HepG2 (cell line): ENCODE measurements at regions not wholly inside any gene's neighbourhood (a gene's known extent, or its start where the extent isn't known, plus 50 kb on each side); places are given as distances from the start of the nearest gene placed in this dataset.
"Not testable (repeated sequence)": the region's sequence is repeated elsewhere in the genome, so short reads cannot be mapped to it uniquely, and the experiment has no call there.

Source experiments
- ATAC-seq: fragments of 200-7000 bp; cut with Tn5 transposase; 3 replicates; pipeline ENCODE4 v1.9.1; 2020; ENCODE audit warnings: mild to moderate bottlenecking, moderate library complexity
- BruUV-seq: library from RNA; stranded (reverse); fragments of 400-500 nt; replicated peaks from 2 replicates; lab custom pipeline; 2021; lab: Mats Ljungman, UMichigan
- CTCF ChIA-PET: fragments of 300-600 bp; formaldehyde crosslinking; extraction: SDS; loops from one replicate; lab custom pipeline; 2021; ENCODE audit warnings: low total read pairs, inconsistent platforms, low intra/inter-chr PET ratio; lab: Yijun Ruan, JAX
- POLR2A ChIA-PET: fragments of 350-600 bp; sonication (Branson Sonifier 250); formaldehyde crosslinking; loops from one replicate; lab custom pipeline; 2020; ENCODE audit warnings: antibody characterized with exemption, inconsistent platforms; lab: Yijun Ruan, JAX
- DNase-seq: peaks from one replicate; pipeline ENCODE4 v3.0.0-alpha.2; 2015; ENCODE audit warnings: low spot score
- FAIRE-seq: peaks from 3 replicates; lab custom pipeline; 2011; peaks lifted over from hg19 to GRCh38; lab: Jason Lieb, UNC
- H2AFZ ChIP-seq: one replicate; pipeline ENCODE4 v1.6.1; 2011; ENCODE audit warnings: low read length, inconsistent platforms
- H3K27ac ChIP-seq: fragments of 300-600 bp; 3 replicates; pipeline ENCODE4 v1.8.0; 2011; ENCODE audit warnings: mixed run types, mild to moderate bottlenecking, mixed read lengths, low read length, inconsistent platforms; ENCODE audit not compliant: insufficient read depth; ENCODE audit errors: extremely low read length
- H3K27me3 ChIP-seq, 2 experiments: fragments of 200-600 bp in 1 of 2; 2 replicates in 1 of 2; 3 replicates in 1 of 2; pipeline versions ENCODE4 v1.6.0 to v1.8.0; 2011; ENCODE audit warnings: low read length in 2 of 2, mild to moderate bottlenecking in 2 of 2, moderate library complexity in 2 of 2, inconsistent platforms in 1 of 2; ENCODE audit not compliant: insufficient read depth in 2 of 2, control insufficient read depth in 1 of 2
- H3K36me3 ChIP-seq, 2 experiments: fragments of 200-600 bp in 1 of 2; replicated peaks in 1 of 2; 2 replicates in 1 of 2; 3 replicates in 1 of 2; pipeline versions ENCODE4 v1.5.1 to v1.8.0; 2011; ENCODE audit warnings: low read length in 2 of 2, inconsistent platforms in 1 of 2; ENCODE audit not compliant: insufficient read depth in 2 of 2, control insufficient read depth in 1 of 2
- H3K4me1 ChIP-seq: 2 replicates; pipeline ENCODE4 v1.5.1; 2012; ENCODE audit warnings: low read length, inconsistent platforms; ENCODE audit not compliant: insufficient read depth
- H3K4me2 ChIP-seq: 2 replicates; pipeline ENCODE4 v1.6.0; 2011; ENCODE audit warnings: low read depth, low read length, inconsistent platforms
- H3K4me3 ChIP-seq, 3 experiments: fragments of 200-600 bp in 1 of 3; sonication (generic), shearing (Covaris generic) in 1 of 3; replicated peaks in 1 of 3; 2 replicates each; pipeline ENCODE4 v1.5.1; 2011 to 2016; ENCODE audit warnings: low read length in 3 of 3, inconsistent platforms in 2 of 3, low read depth in 2 of 3, mild to moderate bottlenecking in 2 of 3, control low read depth in 1 of 3, mixed read lengths in 1 of 3; ENCODE audit not compliant: insufficient read depth in 1 of 3
- H3K79me2 ChIP-seq: one replicate; pipeline ENCODE4 v1.6.1; 2011; ENCODE audit warnings: low read length, inconsistent platforms; ENCODE audit not compliant: insufficient read depth
- H3K9ac ChIP-seq: 2 replicates; pipeline ENCODE4 v1.6.0; 2011; ENCODE audit warnings: mild to moderate bottlenecking, low read depth, low read length, inconsistent platforms; ENCODE audit not compliant: insufficient read depth
- H3K9me3 ChIP-seq: 2 replicates; pipeline ENCODE4 v1.5.1; 2012; ENCODE audit warnings: mild to moderate bottlenecking, low read length
- H4K20me1 ChIP-seq: 2 replicates; pipeline ENCODE4 v1.6.0; 2011; ENCODE audit warnings: inconsistent platforms, mild to moderate bottlenecking, low read length, moderate library complexity; ENCODE audit not compliant: insufficient read depth
- KDM6A ChIP-seq: IDR thresholded peaks from 2 replicates; pipeline ENCODE4 v1.6.1; 2016; ENCODE audit warnings: low read depth
- MLLT10 ChIP-seq: sonication (generic); formaldehyde crosslinking; IDR thresholded peaks from 2 replicates; pipeline ENCODE4 v1.4.0; 2020; ENCODE audit warnings: missing genetic modification reagents
- NFKB2 ChIP-seq: sonication (generic); formaldehyde crosslinking; IDR thresholded peaks from 2 replicates; pipeline ENCODE4 v1.4.0; 2020; ENCODE audit warnings: missing genetic modification reagents, borderline replicate concordance
- NONO ChIP-seq, 2 experiments: fragments of 450-650 bp in 1 of 2; sonication (generic) in 1 of 2; formaldehyde crosslinking in 1 of 2; IDR thresholded peaks in 1 of 2; conservative IDR thresholded peaks in 1 of 2; 2 replicates each; pipeline versions ENCODE4 v1.6.1 to v1.8.0; 2017 to 2022; ENCODE audit warnings: mild to moderate bottlenecking in 1 of 2, missing genetic modification reagents in 1 of 2, moderate library complexity in 1 of 2
- RFX5 ChIP-seq: IDR thresholded peaks from 2 replicates; pipeline ENCODE4 v1.6.1; 2011; ENCODE audit warnings: low read depth, low read length, improper control_type of control experiment
- SPEN ChIP-seq: sonication (generic); formaldehyde crosslinking; IDR thresholded peaks from 2 replicates; pipeline ENCODE4 v1.5.1; 2020; ENCODE audit warnings: low read depth, mild to moderate bottlenecking, missing genetic modification reagents
- SYNCRIP ChIP-seq: fragments of 200-400 bp; formaldehyde crosslinking; IDR thresholded peaks from 2 replicates; pipeline ENCODE4 v1.6.1; 2018; ENCODE audit warnings: mild to moderate bottlenecking, low read depth, low read length; ENCODE audit not compliant: insufficient read depth
- TCF7 ChIP-seq: sonication (generic); IDR thresholded peaks from 2 replicates; pipeline ENCODE4 v1.6.1; 2016; ENCODE audit warnings: antibody characterized with exemption, low read depth
- ZBTB14 ChIP-seq: sonication (generic); formaldehyde crosslinking; IDR thresholded peaks from 2 replicates; pipeline ENCODE4 v1.4.0; 2020; ENCODE audit warnings: missing genetic modification reagents
- ZNF260 ChIP-seq: sonication (generic); formaldehyde crosslinking; IDR thresholded peaks from 2 replicates; pipeline ENCODE4 v1.4.0; 2020; ENCODE audit warnings: missing genetic modification reagents, low read depth, mild to moderate bottlenecking, borderline replicate concordance
- ZNF430 ChIP-seq: sonication (generic); formaldehyde crosslinking; IDR thresholded peaks from 2 replicates; pipeline ENCODE4 v1.9.0; 2021; ENCODE audit warnings: mild to moderate bottlenecking, missing genetic modification reagents
- WGBS: methylation state at CpG from one replicate; pipeline ENCODE4 v1.1.6; 2017; ENCODE audit warnings: low lambda C conversion rate; 5-methylcytosine and 5-hydroxymethylcytosine counted together
- in situ Hi-C: cut with HindIII; loops from 2 replicates; pipeline ENCODE4 v1.10.0; 2017; ENCODE audit warnings: low pct_unique_long_range_greater_than_20kb; ENCODE audit not compliant: extremely low pct_ligation_motif_present
- intact Hi-C: fragments of 100-400 bp; cut with micrococcal nuclease; formaldehyde crosslinking; loops from one replicate; pipeline ENCODE4 v1.10.0; 2022; ENCODE audit not compliant: unreplicated experiment

- intact Hi-C loops, H4K20me1 ChIP-seq, H3K36me3 ChIP-seq, H3K4me3 ChIP-seq, BruUV-seq, H3K9me3 ChIP-seq, ATAC-seq, in situ Hi-C loops, H3K27me3 ChIP-seq, POLR2A ChIA-PET, DNase-seq, CTCF ChIA-PET, H3K4me1 ChIP-seq, H2AFZ ChIP-seq, H3K27ac ChIP-seq, H3K79me2 ChIP-seq, FAIRE-seq, H3K4me2 ChIP-seq, H3K9ac ChIP-seq: not testable (repeated sequence)
- WGBS: 44% methylated on average over 7 of the region's 7 CpGs
Measured at GRCh38 chr2:118369521-118369920, 281.2 kb downstream of the INSIG2 start.

- Histone ChIP-seq H3K4me2 (no peak overlapping the region), H3K27me3 (no peaks in the 10 kb centered on the region; a peak in 1 of 5 replicates), H3K79me2 (no peaks in the 10 kb centered on the region), H3K4me3 (no peak overlapping the region), H4K20me1 (no peaks in the 10 kb centered on the region), H3K9ac (no peak overlapping the region), H2AFZ (no peak overlapping the region), H3K36me3 (no peaks in the 10 kb centered on the region), H3K27ac (no peak overlapping the region)
- BruUV-seq: no TSS peak
- intact Hi-C loops (no loop called here), in situ Hi-C loops (no loop called here)
- 0% methylated on average over 2 of the region's 2 CpGs for WGBS
- FAIRE-seq: no peak
- ATAC-seq: no peak
- no peak for DNase-seq
- CTCF ChIA-PET: no interaction called here
- TF ChIP-seq SYNCRIP: no peak
- no peak for TF ChIP-seq RFX5
- no peak for TF ChIP-seq ZNF430
- TF ChIP-seq ZNF260 (CRISPR knock-in tag): no peak
- no peak for TF ChIP-seq NONO (IDR thresholded peaks at IDR 0.05)
- TF ChIP-seq NONO (CRISPR knock-in tag; conservative IDR thresholded peaks at IDR 0.05): no peak
- TF ChIP-seq NFKB2 (CRISPR knock-in tag): no peak
- TF ChIP-seq TCF7: no peak
- no peak for TF ChIP-seq ZBTB14 (CRISPR knock-in tag)
- TF ChIP-seq SPEN: no peak
- no peak for TF ChIP-seq MLLT10 (CRISPR knock-in tag)
- TF ChIP-seq KDM6A (CRISPR knock-in tag): no peak
- TF ChIP-seq, all 625 proteins: peak for 0
- H3K9me3 ChIP-seq: no peaks in the 10 kb centered on the region
- POLR2A ChIA-PET: no interaction called here
- H3K4me1 ChIP-seq: no peaks in the 10 kb centered on the region
Measured at GRCh38 chr2:118363604-118364003, 275.3 kb downstream of the INSIG2 start.
